ENCODE measurements at regions not wholly inside any gene's neighbourhood (a gene's known extent, or its start where the extent isn't known, plus 50 kb on each side); places are given as distances from the start of the nearest gene placed in this dataset.

DNA sequence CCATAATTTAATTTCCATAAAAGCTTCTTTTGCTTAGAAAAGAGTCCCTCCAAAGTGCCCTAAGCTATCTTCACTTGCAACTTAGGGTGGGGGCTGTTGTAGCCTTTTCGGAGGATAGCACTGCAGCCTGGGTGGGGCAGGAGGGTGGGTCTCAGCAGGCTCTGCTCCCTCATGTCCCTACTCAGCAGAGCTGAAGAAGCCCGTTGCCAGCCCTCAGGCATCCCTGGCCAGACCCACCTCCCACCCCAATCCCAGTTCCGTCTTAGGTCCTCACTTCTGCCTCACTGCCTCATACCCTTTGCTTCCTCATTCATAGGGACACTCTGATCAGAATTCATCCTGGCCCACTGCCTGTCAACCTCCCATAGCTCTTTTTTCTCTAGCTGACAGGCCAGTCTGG, 99.8 kb upstream of the ZMIZ1 start:
- no peak for TF ChIP-seq POLR2A (IDR thresholded peaks at IDR 0.05)
- TF ChIP-seq, protein P1, sequence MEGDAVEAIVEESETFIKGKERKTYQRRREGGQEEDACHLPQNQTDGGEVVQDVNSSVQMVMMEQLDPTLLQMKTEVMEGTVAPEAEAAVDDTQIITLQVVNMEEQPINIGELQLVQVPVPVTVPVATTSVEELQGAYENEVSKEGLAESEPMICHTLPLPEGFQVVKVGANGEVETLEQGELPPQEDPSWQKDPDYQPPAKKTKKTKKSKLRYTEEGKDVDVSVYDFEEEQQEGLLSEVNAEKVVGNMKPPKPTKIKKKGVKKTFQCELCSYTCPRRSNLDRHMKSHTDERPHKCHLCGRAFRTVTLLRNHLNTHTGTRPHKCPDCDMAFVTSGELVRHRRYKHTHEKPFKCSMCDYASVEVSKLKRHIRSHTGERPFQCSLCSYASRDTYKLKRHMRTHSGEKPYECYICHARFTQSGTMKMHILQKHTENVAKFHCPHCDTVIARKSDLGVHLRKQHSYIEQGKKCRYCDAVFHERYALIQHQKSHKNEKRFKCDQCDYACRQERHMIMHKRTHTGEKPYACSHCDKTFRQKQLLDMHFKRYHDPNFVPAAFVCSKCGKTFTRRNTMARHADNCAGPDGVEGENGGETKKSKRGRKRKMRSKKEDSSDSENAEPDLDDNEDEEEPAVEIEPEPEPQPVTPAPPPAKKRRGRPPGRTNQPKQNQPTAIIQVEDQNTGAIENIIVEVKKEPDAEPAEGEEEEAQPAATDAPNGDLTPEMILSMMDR (IDR thresholded peaks at IDR 0.05): no peak

Measured in tibial nerve (tissue), 3 donors.